Vagina (tissue), 2 donors: ENCODE measurements at regions not wholly inside any gene's neighbourhood (a gene's known extent, or its start where the extent isn't known, plus 50 kb on each side); places are given as distances from the start of the nearest gene placed in this dataset.

Experiments used
- DNase-seq, 2 donors: peaks; one replicate each; pipeline ENCODE4 v3.0.0-alpha.2; 2017; ENCODE audit errors: extremely low spot score in 2 of 2
- H3K27ac ChIP-seq: fragments of 200-600 bp; sonication (generic); one replicate; pipeline ENCODE4 v1.5.1; 2019
- H3K27me3 ChIP-seq: fragments of 200-600 bp; sonication (generic); one replicate; pipeline ENCODE4 v1.5.1; 2019
- H3K36me3 ChIP-seq, 2 donors: fragments of 200-600 bp; sonication (generic); one replicate each; pipeline ENCODE4 v1.5.1; 2017 to 2019
- H3K4me1 ChIP-seq: fragments of 200-600 bp; sonication (generic); one replicate; pipeline ENCODE4 v1.5.1; 2019
- H3K4me3 ChIP-seq, 2 donors: fragments of 200-600 bp; sonication (generic); 1 replicate in 1 of 2; 2 replicates in 1 of 2; pipeline ENCODE4 v1.5.1; 2016 to 2019
- H3K9me3 ChIP-seq: fragments of 200-600 bp; sonication (generic); one replicate; pipeline ENCODE4 v1.5.1; 2019
- POLR2A ChIP-seq, 2 donors: fragments of 450-650 bp; IDR thresholded peaks; one replicate each; pipeline ENCODE4 v1.6.1; 2017; ENCODE audit warnings: antibody characterized with exemption in 2 of 2, mild to moderate bottlenecking in 2 of 2, moderate library complexity in 2 of 2
- POLR2AphosphoS5 ChIP-seq, 2 donors: sonication (generic); formaldehyde crosslinking; IDR thresholded peaks; one replicate each; pipeline ENCODE4 v1.9.0; 2017; ENCODE audit warnings: antibody characterized with exemption in 2 of 2, mild to moderate bottlenecking in 2 of 2, low read depth in 1 of 2; ENCODE audit not compliant: insufficient read depth in 1 of 2
- intact Hi-C: fragments of 100-400 bp; cut with DNase I; formaldehyde crosslinking; loops from one replicate; pipeline ENCODE4 v1.15.1; 2023
- TF ChIP-seq, protein P1 (sequence below), 3 experiments: fragments of 450-650 bp in 2 of 3; fragments of 200-600 bp in 1 of 3; sonication (generic) in 1 of 3; IDR thresholded peaks; one replicate each; pipeline ENCODE4 v1.5.1; 2017 to 2019; ENCODE audit warnings: antibody characterized with exemption in 3 of 3, mild to moderate bottlenecking in 2 of 3, moderate library complexity in 2 of 3

GRCh38 chr9:82247318-82247717, 258.7 kb downstream of the SPATA31D1 start:
- TF ChIP-seq POLR2A (IDR thresholded peaks at IDR 0.05) (no peak), POLR2AphosphoS5 (IDR thresholded peaks at IDR 0.05; ENCODE audit: insufficient read depth in 1 of 2, low read depth in 1 of 2) (no peak)
- TF ChIP-seq, protein P1, sequence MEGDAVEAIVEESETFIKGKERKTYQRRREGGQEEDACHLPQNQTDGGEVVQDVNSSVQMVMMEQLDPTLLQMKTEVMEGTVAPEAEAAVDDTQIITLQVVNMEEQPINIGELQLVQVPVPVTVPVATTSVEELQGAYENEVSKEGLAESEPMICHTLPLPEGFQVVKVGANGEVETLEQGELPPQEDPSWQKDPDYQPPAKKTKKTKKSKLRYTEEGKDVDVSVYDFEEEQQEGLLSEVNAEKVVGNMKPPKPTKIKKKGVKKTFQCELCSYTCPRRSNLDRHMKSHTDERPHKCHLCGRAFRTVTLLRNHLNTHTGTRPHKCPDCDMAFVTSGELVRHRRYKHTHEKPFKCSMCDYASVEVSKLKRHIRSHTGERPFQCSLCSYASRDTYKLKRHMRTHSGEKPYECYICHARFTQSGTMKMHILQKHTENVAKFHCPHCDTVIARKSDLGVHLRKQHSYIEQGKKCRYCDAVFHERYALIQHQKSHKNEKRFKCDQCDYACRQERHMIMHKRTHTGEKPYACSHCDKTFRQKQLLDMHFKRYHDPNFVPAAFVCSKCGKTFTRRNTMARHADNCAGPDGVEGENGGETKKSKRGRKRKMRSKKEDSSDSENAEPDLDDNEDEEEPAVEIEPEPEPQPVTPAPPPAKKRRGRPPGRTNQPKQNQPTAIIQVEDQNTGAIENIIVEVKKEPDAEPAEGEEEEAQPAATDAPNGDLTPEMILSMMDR (IDR thresholded peaks at IDR 0.05), result no peak
- no peak overlapping the region for H3K27ac ChIP-seq
- H3K36me3 ChIP-seq, result no peaks in the 10 kb centered on the region
- no peaks in the 10 kb centered on the region for H3K27me3 ChIP-seq
- no peak for DNase-seq
- no peaks in the 10 kb centered on the region for H3K9me3 ChIP-seq
- no peak overlapping the region for H3K4me3 ChIP-seq
- H3K4me1 ChIP-seq, result no peaks in the 10 kb centered on the region
- intact Hi-C loops, result no loop called here

DNA sequence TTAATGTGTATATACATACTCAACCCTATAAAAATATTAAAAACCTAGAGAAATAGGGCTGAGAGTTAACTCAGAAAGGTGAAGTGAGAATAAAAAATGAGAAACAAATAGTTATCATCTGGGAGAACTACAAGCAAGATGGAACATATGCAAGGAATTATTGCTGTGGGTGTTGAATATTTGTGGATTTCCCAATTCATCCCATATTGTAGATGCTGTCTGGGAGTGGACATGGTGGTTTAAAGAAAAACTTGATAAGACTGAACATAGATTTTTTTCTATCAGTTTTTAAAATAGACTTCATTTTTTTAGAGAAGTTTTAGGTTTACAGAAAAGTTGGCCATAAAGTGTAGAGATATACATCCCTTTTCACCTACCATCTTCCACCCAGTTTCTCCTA, 263.5 kb downstream of the SPATA31D1 start:
- Histone ChIP-seq H3K27me3 (no peaks in the 10 kb centered on the region), H3K27ac (no peak overlapping the region), H3K9me3 (no peaks in the 10 kb centered on the region), H3K36me3 (no peaks in the 10 kb centered on the region), H3K4me3 (no peak overlapping the region), H3K4me1 (no peaks in the 10 kb centered on the region)
- TF ChIP-seq POLR2AphosphoS5 (IDR thresholded peaks at IDR 0.05; ENCODE audit: insufficient read depth in 1 of 2, low read depth in 1 of 2) (no peak), POLR2A (IDR thresholded peaks at IDR 0.05) (no peak)
- TF ChIP-seq, protein P1 (IDR thresholded peaks at IDR 0.05), result no peak
- intact Hi-C loops, result no loop called here
- no peak for DNase-seq

DNA sequence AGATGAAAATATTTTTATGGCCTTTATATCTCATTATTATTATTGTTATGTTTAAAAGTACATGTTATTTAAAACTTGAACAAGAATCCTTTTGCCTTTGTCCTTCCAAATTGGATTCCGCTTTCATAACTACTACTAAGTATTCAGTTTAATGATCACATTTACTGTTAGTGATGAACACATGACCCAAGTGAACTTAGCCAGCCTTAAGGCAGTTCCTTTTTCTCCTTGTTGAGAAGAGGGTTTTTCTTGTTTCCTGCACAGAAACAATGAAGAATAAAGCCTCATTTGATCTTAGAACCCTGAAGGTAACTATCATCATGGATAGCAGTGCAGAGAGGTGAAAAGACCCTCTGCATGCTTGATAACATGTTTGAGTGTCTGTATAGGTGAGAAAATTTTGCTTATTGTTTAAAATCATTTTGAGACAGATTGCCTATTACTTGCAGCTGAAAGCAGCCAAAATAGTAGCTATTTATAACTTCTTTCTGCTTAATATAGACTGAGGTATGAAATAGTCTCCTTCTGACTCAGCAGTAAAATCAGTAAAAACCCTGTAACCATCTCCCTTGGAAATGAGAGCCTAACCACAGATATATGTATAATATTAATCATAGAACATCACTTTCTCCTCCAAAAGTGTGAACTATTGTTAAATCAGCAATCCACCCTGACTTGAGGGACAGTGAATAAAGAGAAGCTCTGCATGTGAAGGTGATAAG, 266.2 kb downstream of the SPATA31D1 start:
- H3K4me3 ChIP-seq, result no peak overlapping the region
- H3K4me1 ChIP-seq, result no peaks in the 10 kb centered on the region
- H3K27me3 ChIP-seq, result no peaks in the 10 kb centered on the region
- H3K27ac ChIP-seq, result no peak overlapping the region
- intact Hi-C loops, result no loop called here
- TF ChIP-seq POLR2AphosphoS5 (IDR thresholded peaks at IDR 0.05; ENCODE audit: insufficient read depth in 1 of 2, low read depth in 1 of 2), result no peak
- no peaks in the 10 kb centered on the region for H3K9me3 ChIP-seq
- DNase-seq, result no peak
- no peaks in the 10 kb centered on the region for H3K36me3 ChIP-seq

GRCh38 chr9:82255481-82256176, 267.1 kb downstream of the SPATA31D1 start:
- Histone ChIP-seq H3K9me3 (no peaks in the 10 kb centered on the region), H3K4me3 (no peak overlapping the region), H3K27me3 (no peaks in the 10 kb centered on the region), H3K36me3 (no peaks in the 10 kb centered on the region), H3K27ac (no peak overlapping the region), H3K4me1 (no peaks in the 10 kb centered on the region)
- no peak for DNase-seq
- no peak for TF ChIP-seq POLR2AphosphoS5 (IDR thresholded peaks at IDR 0.05; ENCODE audit: insufficient read depth in 1 of 2, low read depth in 1 of 2)
- no peak for TF ChIP-seq POLR2A (IDR thresholded peaks at IDR 0.05)
- TF ChIP-seq, protein P1 (IDR thresholded peaks at IDR 0.05), result no peak
- intact Hi-C loops, result no loop called here

DNA sequence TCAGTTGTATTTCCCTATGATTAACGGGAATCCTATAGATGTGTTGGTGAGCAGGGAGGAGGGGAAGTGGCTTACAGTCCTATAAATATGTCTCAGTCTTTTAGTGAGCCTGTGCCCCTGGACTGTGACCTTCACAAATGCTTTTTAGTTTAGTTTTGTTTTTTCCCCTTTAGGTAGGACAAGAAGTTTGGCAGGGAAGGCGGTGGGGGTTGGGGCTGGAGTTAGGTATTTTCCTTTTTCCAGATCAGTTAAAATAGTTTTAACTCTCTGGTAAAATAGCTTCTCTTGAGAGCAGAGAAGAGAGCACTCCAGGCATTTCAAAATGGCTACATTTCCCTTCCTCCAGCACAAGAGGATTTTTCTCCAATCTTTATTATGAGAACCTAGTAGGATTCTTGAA, 272.1 kb downstream of the SPATA31D1 start:
- Histone ChIP-seq H3K27me3 (no peaks in the 10 kb centered on the region), H3K27ac (no peak overlapping the region), H3K9me3 (no peaks in the 10 kb centered on the region), H3K36me3 (no peaks in the 10 kb centered on the region), H3K4me3 (no peak overlapping the region), H3K4me1 (no peaks in the 10 kb centered on the region)
- TF ChIP-seq POLR2AphosphoS5 (IDR thresholded peaks at IDR 0.05; ENCODE audit: insufficient read depth in 1 of 2, low read depth in 1 of 2) (no peak), POLR2A (IDR thresholded peaks at IDR 0.05) (no peak)
- TF ChIP-seq, protein P1 (IDR thresholded peaks at IDR 0.05), result no peak
- intact Hi-C loops, result no loop called here
- no peak for DNase-seq
